NCI-H524 treated with DMSO at 0.1 percent for 48 hours (cell line): ENCODE measurements at regions not wholly inside any gene's neighbourhood (a gene's known extent, or its start where the extent isn't known, plus 50 kb on each side); places are given as distances from the start of the nearest gene placed in this dataset.

ENCODE experiments used
- DNase-seq: peaks from one replicate; lab custom pipeline; 2025; lab: John Stamatoyannopoulos, UW

GRCh38 chr3:79872483-79872882 lies 104.7 kb upstream of the ROBO1 start:
- DNase-seq: no peak

GRCh38 chr3:79871656-79872055 lies 103.9 kb upstream of the ROBO1 start:
- no peak for DNase-seq

- DNase-seq: no peak
Observed at GRCh38 chr3:79870313-79870620, 102.5 kb upstream of the ROBO1 start.

GRCh38 chr3:79869461-79870312 lies 101.9 kb upstream of the ROBO1 start:
- DNase-seq: no peak

GRCh38 chr3:79866162-79866561 lies 98.4 kb upstream of the ROBO1 start:
- no peak for DNase-seq

- DNase-seq: no peak
Observed at GRCh38 chr3:79864077-79864476, 96.3 kb upstream of the ROBO1 start.

GRCh38 chr3:79848876-79849275 lies 81.1 kb upstream of the ROBO1 start:
- DNase-seq: no peak

- no peak for DNase-seq
Observed at GRCh38 chr3:79847928-79848327, 80.1 kb upstream of the ROBO1 start.

GRCh38 chr3:79846148-79846933 lies 78.5 kb upstream of the ROBO1 start:
- DNase-seq: no peak

- no peak for DNase-seq
Observed at GRCh38 chr3:79845546-79845945, 77.7 kb upstream of the ROBO1 start.

GRCh38 chr3:79844176-79844575 lies 76.4 kb upstream of the ROBO1 start:
- DNase-seq: no peak

GRCh38 chr3:79843180-79843579 lies 75.4 kb upstream of the ROBO1 start:
- DNase-seq: no peak

GRCh38 chr3:79835701-79836100 lies 67.9 kb upstream of the ROBO1 start:
- no peak for DNase-seq

GRCh38 chr3:79824166-79824565 lies 56.4 kb upstream of the ROBO1 start:
- no peak for DNase-seq

GRCh38 chr3:79822076-79822475 lies 54.3 kb upstream of the ROBO1 start:
- no peak for DNase-seq

- DNase-seq: no peak
Observed at GRCh38 chr3:79820089-79820488, 52.3 kb upstream of the ROBO1 start.

- DNase-seq: no peak
Observed at GRCh38 chr3:79818015-79818414, 50.2 kb upstream of the ROBO1 start.
